IMR-90 (cell line): ENCODE measurements at regions not wholly inside any gene's neighbourhood (a gene's known extent, or its start where the extent isn't known, plus 50 kb on each side); places are given as distances from the start of the nearest gene placed in this dataset.

ENCODE experiments used
- ATAC-seq: fragments of 200-7000 bp; cut with Tn5 transposase; 2 replicates; pipeline ENCODE4 v1.9.1; 2020; ENCODE audit warnings: low read depth, mild to moderate bottlenecking, moderate library complexity
- BruUV-seq: library from RNA; stranded (reverse); fragments of 400-500 nt; replicated peaks from 2 replicates; lab custom pipeline; 2021; lab: Mats Ljungman, UMichigan
- CTCF ChIA-PET: fragments of 300-600 bp; formaldehyde crosslinking; extraction: SDS; loops from one replicate; lab custom pipeline; 2021; ENCODE audit warnings: antibody characterized with exemption; lab: Yijun Ruan, JAX
- POLR2A ChIA-PET: fragments of 300-600 bp; sonication (Branson Sonifier 250); formaldehyde crosslinking; loops from one replicate; lab custom pipeline; 2022; ENCODE audit warnings: antibody characterized with exemption; ENCODE audit not compliant: unreplicated experiment; lab: Charles Lee
- DNase-seq: peaks from one replicate; pipeline ENCODE4 v3.0.0; 2013
- H2AFZ ChIP-seq: replicated peaks from 2 replicates; pipeline ENCODE3; 2013; ENCODE audit warnings: low read length, mild to moderate bottlenecking; ENCODE audit not compliant: poor library complexity
- H2AK5ac ChIP-seq: 2 replicates; pipeline ENCODE4 v1.6.1; 2013; ENCODE audit warnings: low read depth, low read length, inconsistent platforms
- H2AK9ac ChIP-seq: replicated peaks from 2 replicates; pipeline ENCODE3; 2013; ENCODE audit warnings: mild to moderate bottlenecking, low read depth, low read length, moderate library complexity; ENCODE audit not compliant: poor library complexity
- H2BK120ac ChIP-seq: 2 replicates; pipeline ENCODE4 v1.6.1; 2013; ENCODE audit warnings: low read depth, low read length, inconsistent platforms
- H2BK15ac ChIP-seq: 3 replicates; pipeline ENCODE4 v1.6.1; 2013; ENCODE audit warnings: low read depth, low read length, inconsistent platforms
- H2BK20ac ChIP-seq: 2 replicates; pipeline ENCODE4 v1.6.1; 2013; ENCODE audit warnings: low read depth, mild to moderate bottlenecking, inconsistent platforms, low read length, moderate library complexity
- H2BK5ac ChIP-seq: 2 replicates; pipeline ENCODE4 v1.6.1; 2013; ENCODE audit warnings: mild to moderate bottlenecking, low read depth, low read length, inconsistent platforms; ENCODE audit not compliant: poor library complexity, severe bottlenecking
- H3K14ac ChIP-seq: replicated peaks from 2 replicates; pipeline ENCODE4 v1.6.1; 2013; ENCODE audit warnings: low read depth, low read length, inconsistent platforms
- H3K18ac ChIP-seq: 2 replicates; pipeline ENCODE4 v1.6.1; 2013; ENCODE audit warnings: low read depth, low read length, control low read depth
- H3K23ac ChIP-seq: 2 replicates; pipeline ENCODE4 v1.6.1; 2013; ENCODE audit warnings: low read depth, low read length, inconsistent platforms
- H3K27ac ChIP-seq: 2 replicates; pipeline ENCODE4 v1.5.1; 2013; ENCODE audit warnings: mild to moderate bottlenecking, control low read depth, low read length; ENCODE audit not compliant: insufficient read depth
- H3K27me3 ChIP-seq: 2 replicates; pipeline ENCODE4 v1.6.1; 2013; ENCODE audit warnings: low read length; ENCODE audit not compliant: control insufficient read depth, insufficient read depth
- H3K36me3 ChIP-seq: 2 replicates; pipeline ENCODE4 v1.6.1; 2013; ENCODE audit warnings: low read length, mixed read lengths; ENCODE audit not compliant: control insufficient read depth, insufficient read depth
- H3K4ac ChIP-seq: 2 replicates; pipeline ENCODE4 v1.6.1; 2013; ENCODE audit warnings: low read depth, low read length, inconsistent platforms
- H3K4me1 ChIP-seq: 2 replicates; pipeline ENCODE4 v1.6.1; 2013; ENCODE audit warnings: low read length, mixed read lengths; ENCODE audit not compliant: control insufficient read depth, insufficient read depth
- H3K4me2 ChIP-seq: 2 replicates; pipeline ENCODE4 v1.6.1; 2013; ENCODE audit warnings: low read depth, mild to moderate bottlenecking, control low read depth, low read length, moderate library complexity
- H3K4me3 ChIP-seq: 2 replicates; pipeline ENCODE4 v1.5.1; 2013; ENCODE audit warnings: low read depth, mild to moderate bottlenecking, control low read depth, low read length, moderate library complexity; ENCODE audit not compliant: insufficient read depth
- H3K56ac ChIP-seq: 2 replicates; pipeline ENCODE4 v1.6.1; 2013; ENCODE audit warnings: low read length, inconsistent platforms; ENCODE audit not compliant: insufficient read depth; ENCODE audit errors: extremely low read depth
- H3K79me1 ChIP-seq, 2 experiments: 2 replicates each; pipeline ENCODE4 v1.6.1; 2013; ENCODE audit warnings: low read length in 2 of 2, inconsistent platforms in 1 of 2, low read depth in 1 of 2
- H3K9ac ChIP-seq: 2 replicates; pipeline ENCODE4 v1.6.1; 2013; ENCODE audit warnings: low read depth, low read length, control low read depth
- H3K9me1 ChIP-seq: 2 replicates; pipeline ENCODE4 v1.6.1; 2013; ENCODE audit warnings: low read length, inconsistent platforms; ENCODE audit not compliant: insufficient read depth
- H3K9me3 ChIP-seq: 2 replicates; pipeline ENCODE4 v1.6.1; 2013; ENCODE audit warnings: low read length; ENCODE audit not compliant: control insufficient read depth, insufficient read depth
- H4K20me1 ChIP-seq: 2 replicates; pipeline ENCODE4 v1.6.1; 2013; ENCODE audit warnings: low read length, inconsistent platforms; ENCODE audit not compliant: insufficient read depth
- H4K5ac ChIP-seq: 2 replicates; pipeline ENCODE4 v1.6.1; 2013; ENCODE audit warnings: mild to moderate bottlenecking, low read depth, low read length, control low read depth
- H4K8ac ChIP-seq, 2 experiments: 2 replicates each; pipeline ENCODE4 v1.6.1; 2013; ENCODE audit warnings: low read depth in 2 of 2, low read length in 2 of 2, control low read depth in 1 of 2, inconsistent platforms in 1 of 2
- H4K91ac ChIP-seq: 2 replicates; pipeline ENCODE4 v1.6.1; 2013; ENCODE audit warnings: low read depth, low read length, inconsistent platforms; ENCODE audit not compliant: insufficient read depth
- BHLHE40 ChIP-seq: fragments of 150-350 bp; IDR thresholded peaks from 2 replicates; pipeline ENCODE4 v1.6.1; 2016; ENCODE audit warnings: mild to moderate bottlenecking, low read depth, low read length
- CEBPB ChIP-seq: IDR thresholded peaks from 2 replicates; pipeline ENCODE4 v1.6.1; 2012; ENCODE audit warnings: low read depth, low read length, improper control_type of control experiment
- CHD1 ChIP-seq: IDR thresholded peaks from 2 replicates; pipeline ENCODE4 v1.6.1; 2012; ENCODE audit warnings: low read depth, low read length, improper control_type of control experiment
- FOS ChIP-seq: fragments of 150-350 bp; IDR thresholded peaks from 2 replicates; pipeline ENCODE4 v1.6.1; 2016; ENCODE audit warnings: low read depth, low read length
- MAFK ChIP-seq: IDR thresholded peaks from 2 replicates; pipeline ENCODE4 v1.6.1; 2012; ENCODE audit warnings: low read depth, low read length, improper control_type of control experiment
- MAZ ChIP-seq: IDR thresholded peaks from 2 replicates; pipeline ENCODE4 v1.6.1; 2012; ENCODE audit warnings: low read depth, mild to moderate bottlenecking, low read length, improper control_type of control experiment, moderate library complexity, borderline replicate concordance
- MXI1 ChIP-seq: IDR thresholded peaks from 2 replicates; pipeline ENCODE4 v1.6.1; 2012; ENCODE audit warnings: low read depth, mild to moderate bottlenecking, low read length, moderate library complexity, borderline replicate concordance
- NFE2L2 ChIP-seq: fragments of 150-350 bp; IDR thresholded peaks from 2 replicates; pipeline ENCODE4 v1.6.1; 2016; ENCODE audit warnings: low read depth, mild to moderate bottlenecking, low read length
- POLR2A ChIP-seq: IDR thresholded peaks from 2 replicates; pipeline ENCODE4 v1.6.1; 2012; ENCODE audit warnings: mild to moderate bottlenecking, low read depth, low read length
- RAD21 ChIP-seq: IDR thresholded peaks from 2 replicates; pipeline ENCODE4 v1.6.1; 2012; ENCODE audit warnings: low read length, improper control_type of control experiment
- RCOR1 ChIP-seq: IDR thresholded peaks from 2 replicates; pipeline ENCODE4 v1.6.1; 2012; ENCODE audit warnings: mild to moderate bottlenecking, low read length, improper control_type of control experiment; ENCODE audit not compliant: insufficient replicate concordance
- RFX5 ChIP-seq: IDR thresholded peaks from 2 replicates; pipeline ENCODE4 v1.8.0; 2012; ENCODE audit warnings: low read depth, mild to moderate bottlenecking, low read length, moderate library complexity
- SMC3 ChIP-seq: fragments of 150-350 bp; IDR thresholded peaks from 2 replicates; pipeline ENCODE4 v1.6.1; 2016; ENCODE audit warnings: low read depth, mild to moderate bottlenecking, antibody characterized with exemption, low read length, moderate library complexity
- USF2 ChIP-seq: fragments of 150-350 bp; IDR thresholded peaks from 2 replicates; pipeline ENCODE4 v1.6.1; 2017; ENCODE audit warnings: mild to moderate bottlenecking, antibody characterized with exemption, low read length, low read depth
- WGBS, 2 experiments: methylation state at CpG; one replicate each; pipeline versions ENCODE4 v1.1.5 to v1.1.7; 2013; ENCODE audit warnings: missing lambda C conversion rate in 2 of 2; ENCODE audit not compliant: insufficient read length in 1 of 2; ENCODE audit errors: extremely low coverage in 2 of 2; 5-methylcytosine and 5-hydroxymethylcytosine counted together
- dilution Hi-C: fragments of 300-500 bp; cut with HindIII; formaldehyde crosslinking; loops from one replicate; pipeline ENCODE4 v1.14.3; 2018; ENCODE audit warnings: low sequenced_read_pairs; ENCODE audit not compliant: unreplicated experiment
- in situ Hi-C: fragments of 300-500 bp; cut with MboI; formaldehyde crosslinking; loops from 3 replicates; pipeline ENCODE4 v1.14.3; 2019; ENCODE audit warnings: low sequenced_read_pairs, inconsistent platforms, mixed read lengths
- intact Hi-C: fragments of 100-400 bp; cut with micrococcal nuclease; formaldehyde crosslinking; loops from 2 replicates; pipeline ENCODE4 v1.10.0; 2022
- TF ChIP-seq, protein P1 (sequence below): fragments of 150-350 bp; IDR thresholded peaks from 2 replicates; pipeline ENCODE4 v1.6.1; 2016; ENCODE audit warnings: low read depth, mild to moderate bottlenecking, low read length, moderate library complexity, borderline replicate concordance
- TF ChIP-seq, protein P2 (sequence below): conservative IDR thresholded peaks from 2 replicates; pipeline ENCODE4 v1.5.1; 2012; ENCODE audit warnings: mild to moderate bottlenecking, low read depth, low read length, improper control_type of control experiment

GRCh38 chr2:76083248-76083647, 372.5 kb upstream of the GCFC2 start:
- no peak overlapping the region for H2BK15ac ChIP-seq
- BruUV-seq = no TSS peak
- intact Hi-C loops = no loop called here

More at GRCh38 chr2:76083248-76083647, 372.5 kb upstream of the GCFC2 start:
- no peak overlapping the region for H2BK20ac ChIP-seq
- no peaks in the 10 kb centered on the region for H3K9me1 ChIP-seq
- ChIA-PET POLR2A (no interaction called here), CTCF (no interaction called here)
- H4K5ac ChIP-seq = no peak overlapping the region
- H3K79me1 ChIP-seq = no peaks in the 10 kb centered on the region
- in situ Hi-C loops = no loop called here
- H3K27ac ChIP-seq = no peak overlapping the region
- H3K4ac ChIP-seq = no peak overlapping the region
- no peak overlapping the region for H3K4me2 ChIP-seq
- no peak overlapping the region for H2BK120ac ChIP-seq
- H4K8ac ChIP-seq = no peak overlapping the region
- no peak overlapping the region for H3K9ac ChIP-seq
- H3K18ac ChIP-seq = no peak overlapping the region
- no peaks in the 10 kb centered on the region for H3K9me3 ChIP-seq
- H3K14ac ChIP-seq = no peak overlapping the region
- H2AK5ac ChIP-seq = no peak overlapping the region
- ATAC-seq (no peak), DNase-seq (no peak)
- H3K4me3 ChIP-seq = no peak overlapping the region
- no peaks in the 10 kb centered on the region for H3K4me1 ChIP-seq
- H4K20me1 ChIP-seq = no peaks in the 10 kb centered on the region
- H2AFZ ChIP-seq = no peak overlapping the region
- no peak overlapping the region for H2AK9ac ChIP-seq
- no peak overlapping the region for H3K56ac ChIP-seq
- TF ChIP-seq NFE2L2 (no peak), CEBPB (no peak), MAFK (no peak), POLR2A (no peak), RFX5 (no peak), CHD1 (no peak), FOS (no peak), BHLHE40 (no peak), MAZ (no peak), MXI1 (no peak), RAD21 (no peak), USF2 (no peak), RCOR1 (no peak), SMC3 (no peak)
- TF ChIP-seq, protein P1, sequence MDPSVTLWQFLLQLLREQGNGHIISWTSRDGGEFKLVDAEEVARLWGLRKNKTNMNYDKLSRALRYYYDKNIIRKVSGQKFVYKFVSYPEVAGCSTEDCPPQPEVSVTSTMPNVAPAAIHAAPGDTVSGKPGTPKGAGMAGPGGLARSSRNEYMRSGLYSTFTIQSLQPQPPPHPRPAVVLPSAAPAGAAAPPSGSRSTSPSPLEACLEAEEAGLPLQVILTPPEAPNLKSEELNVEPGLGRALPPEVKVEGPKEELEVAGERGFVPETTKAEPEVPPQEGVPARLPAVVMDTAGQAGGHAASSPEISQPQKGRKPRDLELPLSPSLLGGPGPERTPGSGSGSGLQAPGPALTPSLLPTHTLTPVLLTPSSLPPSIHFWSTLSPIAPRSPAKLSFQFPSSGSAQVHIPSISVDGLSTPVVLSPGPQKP = no peak
- TF ChIP-seq, protein P2, sequence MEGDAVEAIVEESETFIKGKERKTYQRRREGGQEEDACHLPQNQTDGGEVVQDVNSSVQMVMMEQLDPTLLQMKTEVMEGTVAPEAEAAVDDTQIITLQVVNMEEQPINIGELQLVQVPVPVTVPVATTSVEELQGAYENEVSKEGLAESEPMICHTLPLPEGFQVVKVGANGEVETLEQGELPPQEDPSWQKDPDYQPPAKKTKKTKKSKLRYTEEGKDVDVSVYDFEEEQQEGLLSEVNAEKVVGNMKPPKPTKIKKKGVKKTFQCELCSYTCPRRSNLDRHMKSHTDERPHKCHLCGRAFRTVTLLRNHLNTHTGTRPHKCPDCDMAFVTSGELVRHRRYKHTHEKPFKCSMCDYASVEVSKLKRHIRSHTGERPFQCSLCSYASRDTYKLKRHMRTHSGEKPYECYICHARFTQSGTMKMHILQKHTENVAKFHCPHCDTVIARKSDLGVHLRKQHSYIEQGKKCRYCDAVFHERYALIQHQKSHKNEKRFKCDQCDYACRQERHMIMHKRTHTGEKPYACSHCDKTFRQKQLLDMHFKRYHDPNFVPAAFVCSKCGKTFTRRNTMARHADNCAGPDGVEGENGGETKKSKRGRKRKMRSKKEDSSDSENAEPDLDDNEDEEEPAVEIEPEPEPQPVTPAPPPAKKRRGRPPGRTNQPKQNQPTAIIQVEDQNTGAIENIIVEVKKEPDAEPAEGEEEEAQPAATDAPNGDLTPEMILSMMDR = no peak
- H3K23ac ChIP-seq = no peak overlapping the region
- H3K36me3 ChIP-seq = no peaks in the 10 kb centered on the region
- no peaks in the 10 kb centered on the region for H3K27me3 ChIP-seq
- H4K91ac ChIP-seq = no peak overlapping the region
- dilution Hi-C loops = no loop called here
- H2BK5ac ChIP-seq = no peak overlapping the region
- no CpG with 5 or more reads among the region's 2 CpGs for WGBS, 2 experiments
